H1 (cell line): ENCODE measurements at regions not wholly inside any gene's neighbourhood (a gene's known extent, or its start where the extent isn't known, plus 50 kb on each side); places are given as distances from the start of the nearest gene placed in this dataset.

Source experiments
- CTCF ChIA-PET: fragments of 300-600 bp; sonication (Branson Sonifier 250); formaldehyde crosslinking; loops from one replicate; lab custom pipeline; 2021; ENCODE audit not compliant: partially characterized antibody; lab: Charles Lee
- POLR2A ChIA-PET: fragments of 300-600 bp; sonication (Branson Sonifier 250); formaldehyde crosslinking; loops from one replicate; lab custom pipeline; 2021; ENCODE audit warnings: inconsistent platforms; ENCODE audit not compliant: partially characterized antibody; lab: Charles Lee
- DNase-seq, 2 experiments: peaks; one replicate each; pipeline versions ENCODE4 v3.0.0 to v3.0.0-alpha.2; 2010 to 2022; ENCODE audit warnings: low spot score in 2 of 2, low read depth in 1 of 2, mixed read lengths in 1 of 2
- FAIRE-seq: peaks from 2 replicates; lab custom pipeline; 2011; peaks lifted over from hg19 to GRCh38; lab: Jason Lieb, UNC
- H2AFZ ChIP-seq: 2 replicates; pipeline ENCODE4 v1.8.1; 2012; ENCODE audit warnings: low read length, inconsistent platforms
- H2AK5ac ChIP-seq: 2 replicates; pipeline ENCODE4 v1.6.1; 2013; ENCODE audit warnings: low read depth, low read length
- H2BK120ac ChIP-seq: replicated peaks from 2 replicates; pipeline ENCODE3; 2013; ENCODE audit warnings: low read depth, low read length, inconsistent platforms
- H2BK12ac ChIP-seq: 2 replicates; pipeline ENCODE4 v1.6.1; 2013; ENCODE audit warnings: low read depth, low read length
- H2BK15ac ChIP-seq: 2 replicates; pipeline ENCODE4 v1.6.1; 2013; ENCODE audit warnings: low read length
- H2BK20ac ChIP-seq: 2 replicates; pipeline ENCODE4 v1.6.1; 2013; ENCODE audit warnings: low read length
- H2BK5ac ChIP-seq: 2 replicates; pipeline ENCODE4 v1.6.1; 2013; ENCODE audit warnings: low read depth, low read length
- H3K14ac ChIP-seq: 2 replicates; pipeline ENCODE4 v1.6.1; 2013; ENCODE audit warnings: inconsistent platforms; ENCODE audit not compliant: insufficient read length
- H3K18ac ChIP-seq: 2 replicates; pipeline ENCODE4 v1.6.1; 2013; ENCODE audit warnings: low read length; ENCODE audit errors: extremely low read depth
- H3K23ac ChIP-seq: 2 replicates; pipeline ENCODE4 v1.6.1; 2013; ENCODE audit warnings: inconsistent platforms; ENCODE audit not compliant: insufficient read length
- H3K23me2 ChIP-seq: 2 replicates; pipeline ENCODE4 v1.6.1; 2013; ENCODE audit warnings: low read depth, low read length
- H3K27ac ChIP-seq: 2 replicates; pipeline ENCODE4 v1.6.1; 2011; ENCODE audit warnings: low read depth, low read length, inconsistent platforms
- H3K27me3 ChIP-seq, 4 experiments: replicated peaks in 1 of 4; 1 replicate in 1 of 4; 2 replicates in 3 of 4; pipeline versions ENCODE4 v1.6.1 to v1.8.1; 2011 to 2013; ENCODE audit warnings: low read length in 3 of 4, mild to moderate bottlenecking in 3 of 4, inconsistent platforms in 2 of 4, mixed read lengths in 2 of 4, moderate library complexity in 1 of 4; ENCODE audit not compliant: control insufficient read depth in 3 of 4, insufficient read depth in 3 of 4; ENCODE audit errors: extremely low read depth in 1 of 4
- H3K36me3 ChIP-seq, 4 experiments: 2 replicates each; pipeline versions ENCODE4 v1.6.1 to v1.8.1; 2011 to 2013; ENCODE audit warnings: mild to moderate bottlenecking in 4 of 4, low read length in 3 of 4, moderate library complexity in 2 of 4, control low read depth in 1 of 4, inconsistent platforms in 1 of 4; ENCODE audit not compliant: insufficient read depth in 4 of 4, control insufficient read depth in 2 of 4
- H3K4ac ChIP-seq: replicated peaks from 2 replicates; pipeline ENCODE3; 2013; ENCODE audit warnings: low read length, low read depth, mixed read lengths, inconsistent platforms; ENCODE audit not compliant: insufficient read length
- H3K4me1 ChIP-seq, 4 experiments: replicated peaks in 1 of 4; 1 replicate in 1 of 4; 2 replicates in 3 of 4; pipeline versions ENCODE4 v1.6.1 to v1.8.1; 2011 to 2013; ENCODE audit warnings: low read length in 3 of 4, inconsistent platforms in 2 of 4, mixed read lengths in 1 of 4; ENCODE audit not compliant: insufficient read depth in 4 of 4, control insufficient read depth in 3 of 4
- H3K4me2 ChIP-seq, 2 experiments: 2 replicates each; pipeline versions ENCODE4 v1.6.1 to v1.8.1; 2011 to 2013; ENCODE audit warnings: low read depth in 2 of 2, low read length in 2 of 2, control low read depth in 1 of 2, inconsistent platforms in 1 of 2, mild to moderate bottlenecking in 1 of 2; ENCODE audit not compliant: insufficient read depth in 1 of 2
- H3K4me3 ChIP-seq, 4 experiments: fragments of 200-600, 300-600 bp in 1 of 4; sonication (generic), shearing (Covaris generic), sonication (Bioruptor Twin) in 1 of 4; 2 replicates each; pipeline versions ENCODE4 v1.5.1 to v1.8.1; 2011 to 2016; ENCODE audit warnings: low read length in 4 of 4, low read depth in 3 of 4, control low read depth in 2 of 4, inconsistent platforms in 2 of 4, mild to moderate bottlenecking in 2 of 4, mixed read lengths in 1 of 4, moderate library complexity in 1 of 4; ENCODE audit not compliant: insufficient read depth in 2 of 4; ENCODE audit errors: extremely low read depth in 1 of 4
- H3K56ac ChIP-seq: replicated peaks from 2 replicates; pipeline ENCODE3; 2013; ENCODE audit warnings: low read depth, mild to moderate bottlenecking, mixed read lengths, low read length, inconsistent platforms; ENCODE audit not compliant: insufficient read length
- H3K79me1 ChIP-seq: 2 replicates; pipeline ENCODE4 v1.6.1; 2013; ENCODE audit warnings: low read depth, low read length, control low read depth
- H3K79me2 ChIP-seq, 2 experiments: 2 replicates each; pipeline versions ENCODE4 v1.6.1 to v1.8.1; 2012 to 2013; ENCODE audit warnings: low read length in 2 of 2, mild to moderate bottlenecking in 2 of 2, inconsistent platforms in 1 of 2; ENCODE audit not compliant: insufficient read depth in 2 of 2, control insufficient read depth in 1 of 2
- H3K9ac ChIP-seq, 4 experiments: replicated peaks in 1 of 4; 1 replicate in 1 of 4; 2 replicates in 3 of 4; pipeline versions ENCODE4 v1.6.1 to v1.8.1; 2011 to 2013; ENCODE audit warnings: low read depth in 3 of 4, low read length in 3 of 4, control low read depth in 2 of 4, mild to moderate bottlenecking in 2 of 4, moderate library complexity in 2 of 4, inconsistent platforms in 1 of 4; ENCODE audit errors: extremely low read depth in 1 of 4
- H3K9me3 ChIP-seq, 2 experiments: 2 replicates each; pipeline versions ENCODE4 v1.6.1 to v1.8.1; 2012 to 2013; ENCODE audit warnings: mild to moderate bottlenecking in 2 of 2, moderate library complexity in 2 of 2, control low read depth in 1 of 2, inconsistent platforms in 1 of 2, low read depth in 1 of 2, low read length in 1 of 2, mixed read lengths in 1 of 2; ENCODE audit not compliant: insufficient read depth in 2 of 2
- H4K20me1 ChIP-seq, 2 experiments: replicated peaks in 1 of 2; 2 replicates each; pipeline versions ENCODE3 to v1.8.1; 2011 to 2013; ENCODE audit warnings: inconsistent platforms in 2 of 2, low read length in 2 of 2, mild to moderate bottlenecking in 1 of 2; ENCODE audit not compliant: insufficient read depth in 2 of 2, control insufficient read depth in 1 of 2
- H4K5ac ChIP-seq: 2 replicates; pipeline ENCODE4 v1.6.1; 2013; ENCODE audit warnings: low read length, low read depth, mixed read lengths, inconsistent platforms; ENCODE audit not compliant: insufficient read length
- H4K8ac ChIP-seq: 2 replicates; pipeline ENCODE4 v1.8.0; 2013; ENCODE audit warnings: mild to moderate bottlenecking, moderate library complexity, low read length, inconsistent platforms; ENCODE audit not compliant: insufficient read depth; ENCODE audit errors: extremely low read depth
- H4K91ac ChIP-seq: replicated peaks from 2 replicates; pipeline ENCODE3; 2013; ENCODE audit warnings: low read length, mixed read lengths, inconsistent platforms; ENCODE audit not compliant: insufficient read length
- CTBP2 ChIP-seq: IDR thresholded peaks from 2 replicates; pipeline ENCODE4 v1.7.0; 2011; ENCODE audit warnings: borderline replicate concordance, mild to moderate bottlenecking, moderate library complexity, mixed read lengths, low read length; ENCODE audit not compliant: insufficient read depth, insufficient read length
- EGR1 ChIP-seq: IDR thresholded peaks from 2 replicates; pipeline ENCODE4 v1.6.1; 2011; ENCODE audit warnings: low read depth, low read length, borderline replicate concordance
- GABPA ChIP-seq: IDR thresholded peaks from 2 replicates; pipeline ENCODE4 v1.6.1; 2011; ENCODE audit warnings: mild to moderate bottlenecking, low read length, moderate library complexity, borderline replicate concordance; ENCODE audit not compliant: insufficient read depth
- KDM1A ChIP-seq: fragments of 200-600, 300-600 bp; sonication (generic); IDR thresholded peaks from 2 replicates; pipeline ENCODE4 v1.7.1; 2016; ENCODE audit warnings: mild to moderate bottlenecking, low read length, borderline replicate concordance
- KDM4A ChIP-seq: IDR thresholded peaks from one replicate; pipeline ENCODE4 v1.7.1; 2012; ENCODE audit warnings: low read depth, mild to moderate bottlenecking, moderate library complexity, low read length, inconsistent platforms; ENCODE audit not compliant: severe bottlenecking
- POLR2A ChIP-seq, 2 experiments: IDR thresholded peaks; 1 replicate in 1 of 2; 2 replicates in 1 of 2; pipeline ENCODE4 v1.6.1; 2011; ENCODE audit warnings: low read depth in 2 of 2, low read length in 2 of 2, mild to moderate bottlenecking in 2 of 2; ENCODE audit errors: control extremely low read depth in 1 of 2
- RAD21 ChIP-seq, 2 experiments: IDR thresholded peaks in 1 of 2; conservative IDR thresholded peaks in 1 of 2; 2 replicates each; pipeline ENCODE4 v1.6.1; 2011; ENCODE audit warnings: low read depth in 2 of 2, low read length in 2 of 2, improper control_type of control experiment in 1 of 2, inconsistent platforms in 1 of 2, mild to moderate bottlenecking in 1 of 2, moderate library complexity in 1 of 2
- TAF1 ChIP-seq: IDR thresholded peaks from 2 replicates; pipeline ENCODE4 v1.6.1; 2011; ENCODE audit warnings: mild to moderate bottlenecking, low read depth, low read length
- TEAD4 ChIP-seq: IDR thresholded peaks from 2 replicates; pipeline ENCODE4 v1.6.1; 2012; ENCODE audit warnings: low read depth, low read length, inconsistent platforms, mixed read lengths
- WGBS, 2 experiments: shearing (Covaris generic) in 1 of 2; methylation state at CpG; one replicate each; pipeline versions ENCODE4 v1.1.6 to v1.1.7; 2013 to 2015; ENCODE audit warnings: low lambda C conversion rate in 2 of 2, mixed read lengths in 2 of 2, inconsistent platforms in 1 of 2, low coverage in 1 of 2, missing lambda C conversion rate in 1 of 2; ENCODE audit not compliant: insufficient replicate concordance in 2 of 2, insufficient coverage in 1 of 2, insufficient read length in 1 of 2; ENCODE audit errors: extremely low coverage in 1 of 2, missing lambda C conversion rate in 1 of 2; 5-methylcytosine and 5-hydroxymethylcytosine counted together
- TF ChIP-seq, protein P1 (sequence below), 3 experiments: IDR thresholded peaks; 1 replicate in 2 of 3; 2 replicates in 1 of 3; pipeline versions ENCODE4 v1.5.1 to v1.6.1; 2011; ENCODE audit warnings: low read length in 3 of 3, mild to moderate bottlenecking in 3 of 3, inconsistent platforms in 2 of 3, low read depth in 1 of 3, moderate library complexity in 1 of 3; ENCODE audit not compliant: insufficient read depth in 1 of 3; ENCODE audit errors: control extremely low read depth in 1 of 3

- Histone ChIP-seq H3K4me1 (no peaks in the 10 kb centered on the region), H3K14ac (no peak overlapping the region), H2AFZ (no peak overlapping the region), H4K5ac (no peak overlapping the region), H2BK15ac (no peak overlapping the region), H3K36me3 (no peaks in the 10 kb centered on the region), H4K20me1 (no peaks in the 10 kb centered on the region), H3K79me1 (no peaks in the 10 kb centered on the region), H3K56ac (no peak overlapping the region), H3K9me3 (no peaks in the 10 kb centered on the region), H3K4ac (no peak overlapping the region), H2BK20ac (no peak overlapping the region), H3K4me3 (no peak overlapping the region), H3K27me3 (no peaks in the 10 kb centered on the region), H2BK5ac (no peak overlapping the region), H2AK5ac (no peak overlapping the region), H3K27ac (no peak overlapping the region), H2BK12ac (no peak overlapping the region), H4K91ac (no peak overlapping the region), H3K79me2 (no peaks in the 10 kb centered on the region; a peak in 1 of 4 replicates), H3K4me2 (no peak overlapping the region), H3K18ac (no peak overlapping the region), H3K23me2 (peaks cover 4% of the 10 kb centered on the region; the same call in 1 of the 2 replicates), H4K8ac (no peak overlapping the region), H2BK120ac (no peak overlapping the region), H3K9ac (no peak overlapping the region), H3K23ac (no peak overlapping the region)
- FAIRE-seq: no peak
- ChIA-PET POLR2A (no interaction called here), CTCF (interaction anchor here (0.7 kb wide), 1 partner anchor 60 kb away, joined by 4 read pairs; no protein-coding TSS in a partner anchor)
- WGBS, 2 experiments: 94% methylated on average over 12 of the region's 12 CpGs; no CpG with 5 or more reads in 1 of the 2 experiments
- no peak for DNase-seq
- TF ChIP-seq, protein P1, sequence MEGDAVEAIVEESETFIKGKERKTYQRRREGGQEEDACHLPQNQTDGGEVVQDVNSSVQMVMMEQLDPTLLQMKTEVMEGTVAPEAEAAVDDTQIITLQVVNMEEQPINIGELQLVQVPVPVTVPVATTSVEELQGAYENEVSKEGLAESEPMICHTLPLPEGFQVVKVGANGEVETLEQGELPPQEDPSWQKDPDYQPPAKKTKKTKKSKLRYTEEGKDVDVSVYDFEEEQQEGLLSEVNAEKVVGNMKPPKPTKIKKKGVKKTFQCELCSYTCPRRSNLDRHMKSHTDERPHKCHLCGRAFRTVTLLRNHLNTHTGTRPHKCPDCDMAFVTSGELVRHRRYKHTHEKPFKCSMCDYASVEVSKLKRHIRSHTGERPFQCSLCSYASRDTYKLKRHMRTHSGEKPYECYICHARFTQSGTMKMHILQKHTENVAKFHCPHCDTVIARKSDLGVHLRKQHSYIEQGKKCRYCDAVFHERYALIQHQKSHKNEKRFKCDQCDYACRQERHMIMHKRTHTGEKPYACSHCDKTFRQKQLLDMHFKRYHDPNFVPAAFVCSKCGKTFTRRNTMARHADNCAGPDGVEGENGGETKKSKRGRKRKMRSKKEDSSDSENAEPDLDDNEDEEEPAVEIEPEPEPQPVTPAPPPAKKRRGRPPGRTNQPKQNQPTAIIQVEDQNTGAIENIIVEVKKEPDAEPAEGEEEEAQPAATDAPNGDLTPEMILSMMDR (IDR thresholded peaks at IDR 0.05; ENCODE audit: control extremely low read depth in 1 of 3, insufficient read depth in 1 of 3, low read depth in 1 of 3, low read length in 3 of 3): no peak
- TF ChIP-seq POLR2A (IDR thresholded peaks at IDR 0.05; ENCODE audit: control extremely low read depth in 1 of 2, low read depth in 2 of 2, low read length in 2 of 2) (no peak), KDM1A (no peak), KDM4A (no peak), TEAD4 (no peak), RAD21 (IDR thresholded peaks at IDR 0.05 in 1 of 2, conservative IDR thresholded peaks at IDR 0.05 in 1 of 2; ENCODE audit: low read depth in 2 of 2, low read length in 2 of 2) (no peak), TAF1 (no peak), GABPA (no peak), CTBP2 (no peak), EGR1 (no peak)
Measured at GRCh38 chr1:30637183-30637980, 86.0 kb downstream of the MATN1 start.
